ENCODE measurements at regions not wholly inside any gene's neighbourhood (a gene's known extent, or its start where the extent isn't known, plus 50 kb on each side); places are given as distances from the start of the nearest gene placed in this dataset.

DNA sequence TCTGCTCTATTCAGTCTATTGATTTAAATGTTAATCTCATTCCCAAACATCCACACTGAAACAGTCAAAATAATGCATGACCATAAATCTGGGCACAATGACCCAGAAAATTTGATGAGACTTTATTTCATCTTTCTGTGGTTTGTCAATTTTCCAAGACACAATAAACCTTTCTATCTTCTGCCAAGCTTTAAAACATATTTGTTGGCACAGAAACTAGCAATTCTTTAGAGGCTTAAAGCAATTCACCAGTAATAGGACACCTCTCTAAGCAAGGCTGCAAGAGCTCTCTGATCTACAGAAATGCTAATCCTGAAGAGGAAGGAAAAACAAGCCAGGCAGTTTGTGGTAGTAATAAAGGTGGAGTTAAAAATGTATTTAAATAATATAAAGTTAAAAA, 113.7 kb downstream of the FCRL5 start (continued):
- TF ChIP-seq, protein P1, sequence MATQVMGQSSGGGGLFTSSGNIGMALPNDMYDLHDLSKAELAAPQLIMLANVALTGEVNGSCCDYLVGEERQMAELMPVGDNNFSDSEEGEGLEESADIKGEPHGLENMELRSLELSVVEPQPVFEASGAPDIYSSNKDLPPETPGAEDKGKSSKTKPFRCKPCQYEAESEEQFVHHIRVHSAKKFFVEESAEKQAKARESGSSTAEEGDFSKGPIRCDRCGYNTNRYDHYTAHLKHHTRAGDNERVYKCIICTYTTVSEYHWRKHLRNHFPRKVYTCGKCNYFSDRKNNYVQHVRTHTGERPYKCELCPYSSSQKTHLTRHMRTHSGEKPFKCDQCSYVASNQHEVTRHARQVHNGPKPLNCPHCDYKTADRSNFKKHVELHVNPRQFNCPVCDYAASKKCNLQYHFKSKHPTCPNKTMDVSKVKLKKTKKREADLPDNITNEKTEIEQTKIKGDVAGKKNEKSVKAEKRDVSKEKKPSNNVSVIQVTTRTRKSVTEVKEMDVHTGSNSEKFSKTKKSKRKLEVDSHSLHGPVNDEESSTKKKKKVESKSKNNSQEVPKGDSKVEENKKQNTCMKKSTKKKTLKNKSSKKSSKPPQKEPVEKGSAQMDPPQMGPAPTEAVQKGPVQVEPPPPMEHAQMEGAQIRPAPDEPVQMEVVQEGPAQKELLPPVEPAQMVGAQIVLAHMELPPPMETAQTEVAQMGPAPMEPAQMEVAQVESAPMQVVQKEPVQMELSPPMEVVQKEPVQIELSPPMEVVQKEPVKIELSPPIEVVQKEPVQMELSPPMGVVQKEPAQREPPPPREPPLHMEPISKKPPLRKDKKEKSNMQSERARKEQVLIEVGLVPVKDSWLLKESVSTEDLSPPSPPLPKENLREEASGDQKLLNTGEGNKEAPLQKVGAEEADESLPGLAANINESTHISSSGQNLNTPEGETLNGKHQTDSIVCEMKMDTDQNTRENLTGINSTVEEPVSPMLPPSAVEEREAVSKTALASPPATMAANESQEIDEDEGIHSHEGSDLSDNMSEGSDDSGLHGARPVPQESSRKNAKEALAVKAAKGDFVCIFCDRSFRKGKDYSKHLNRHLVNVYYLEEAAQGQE (IDR thresholded peaks at IDR 0.05; ENCODE audit: low read depth, low read length) = no peak
- TF ChIP-seq NFIC (IDR thresholded peaks at IDR 0.05; ENCODE audit: borderline replicate concordance) = no peak
- TF ChIP-seq, protein P2, sequence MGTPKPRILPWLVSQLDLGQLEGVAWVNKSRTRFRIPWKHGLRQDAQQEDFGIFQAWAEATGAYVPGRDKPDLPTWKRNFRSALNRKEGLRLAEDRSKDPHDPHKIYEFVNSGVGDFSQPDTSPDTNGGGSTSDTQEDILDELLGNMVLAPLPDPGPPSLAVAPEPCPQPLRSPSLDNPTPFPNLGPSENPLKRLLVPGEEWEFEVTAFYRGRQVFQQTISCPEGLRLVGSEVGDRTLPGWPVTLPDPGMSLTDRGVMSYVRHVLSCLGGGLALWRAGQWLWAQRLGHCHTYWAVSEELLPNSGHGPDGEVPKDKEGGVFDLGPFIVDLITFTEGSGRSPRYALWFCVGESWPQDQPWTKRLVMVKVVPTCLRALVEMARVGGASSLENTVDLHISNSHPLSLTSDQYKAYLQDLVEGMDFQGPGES (IDR thresholded peaks at IDR 0.05; ENCODE audit: low read depth, low read length) = no peak
- TF ChIP-seq SIN3A (IDR thresholded peaks at IDR 0.05; ENCODE audit: borderline replicate concordance, low read depth, low read length) = no peak
- no peak for TF ChIP-seq TAF1 (IDR thresholded peaks at IDR 0.05; ENCODE audit: borderline replicate concordance, low read depth, low read length)
- TF ChIP-seq RCOR1 (IDR thresholded peaks at IDR 0.05; ENCODE audit: low read length) = no peak

DNA sequence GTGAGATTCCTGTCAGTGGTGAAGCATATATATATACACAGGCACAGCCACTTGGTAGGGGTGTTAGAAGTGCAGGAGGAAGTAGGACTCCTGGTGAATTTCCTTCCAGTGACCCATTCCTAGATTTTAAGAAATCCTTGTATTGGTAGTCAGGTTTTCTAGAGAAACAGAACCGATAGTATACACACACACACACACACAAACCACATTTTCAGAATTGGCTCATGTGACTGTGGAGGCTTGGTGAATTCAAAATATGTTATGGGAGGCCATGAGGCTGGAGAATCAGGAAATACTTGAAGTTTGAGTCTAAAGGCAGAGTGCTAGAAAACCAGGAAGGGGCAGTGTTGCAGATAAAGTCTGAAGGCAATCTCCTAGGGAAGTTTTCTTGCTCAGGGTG, 114.2 kb downstream of the FCRL5 start:
- Histone ChIP-seq H4K20me1 (ENCODE audit: insufficient read depth) (no peaks in the 10 kb centered on the region), H3K27ac (ENCODE audit: low read depth in 2 of 2, low read length in 1 of 2) (no peak overlapping the region), H3K9ac (no peak overlapping the region), H3K9me3 (no peaks in the 10 kb centered on the region), H3K4me3 (ENCODE audit: low read depth in 2 of 2, low read length in 1 of 2) (no peak overlapping the region), H3K36me3 (replicated peaks in 1 of 2; ENCODE audit: control insufficient read depth in 1 of 2, insufficient read depth in 2 of 2, low read length in 1 of 2) (no peaks in the 10 kb centered on the region), H3K4me2 (no peak overlapping the region), H3K27me3 (ENCODE audit: insufficient read depth) (peaks cover 7% of the 10 kb centered on the region; the same call in 1 of the 2 replicates), H3K9me2 (no peaks in the 10 kb centered on the region), H3K4me1 (ENCODE audit: control insufficient read depth in 1 of 2, insufficient read depth in 2 of 2, low read depth in 1 of 2, low read length in 1 of 2) (no peaks in the 10 kb centered on the region), H3F3A (replicated peaks; ENCODE audit: insufficient read depth) (no peaks in the 10 kb centered on the region), H2AFZ (ENCODE audit: low read depth) (no peak overlapping the region), H3K79me2 (ENCODE audit: insufficient read depth) (no peaks in the 10 kb centered on the region)
- no peak for DNase-seq
- WGBS (ENCODE audit: low lambda C conversion rate) = 0% methylated on average over 1 of the region's 1 CpG
- CTCF ChIA-PET = no interaction called here
- TF ChIP-seq GATA2 (CRISPR knock-in tag; IDR thresholded peaks at IDR 0.05) (no peak), MEF2A (IDR thresholded peaks at IDR 0.05; ENCODE audit: borderline replicate concordance, low read depth) (no peak), RCOR1 (IDR thresholded peaks at IDR 0.05; ENCODE audit: low read length) (no peak), SMC3 (IDR thresholded peaks at IDR 0.05; ENCODE audit: low read depth, low read length) (no peak), JUND (IDR thresholded peaks at IDR 0.05) (no peak), TCF12 (IDR thresholded peaks at IDR 0.05) (no peak), ELF1 (IDR thresholded peaks at IDR 0.05) (no peak), TEAD4 (IDR thresholded peaks at IDR 0.05; ENCODE audit: borderline replicate concordance, insufficient read depth) (no peak), YY1 (IDR thresholded peaks at IDR 0.05; ENCODE audit: low read depth) (no peak)
- TF ChIP-seq, protein P3, sequence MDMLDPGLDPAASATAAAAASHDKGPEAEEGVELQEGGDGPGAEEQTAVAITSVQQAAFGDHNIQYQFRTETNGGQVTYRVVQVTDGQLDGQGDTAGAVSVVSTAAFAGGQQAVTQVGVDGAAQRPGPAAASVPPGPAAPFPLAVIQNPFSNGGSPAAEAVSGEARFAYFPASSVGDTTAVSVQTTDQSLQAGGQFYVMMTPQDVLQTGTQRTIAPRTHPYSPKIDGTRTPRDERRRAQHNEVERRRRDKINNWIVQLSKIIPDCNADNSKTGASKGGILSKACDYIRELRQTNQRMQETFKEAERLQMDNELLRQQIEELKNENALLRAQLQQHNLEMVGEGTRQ (IDR thresholded peaks at IDR 0.05; ENCODE audit: borderline replicate concordance, low read depth, low read length) = no peak
- TF ChIP-seq, protein P4, sequence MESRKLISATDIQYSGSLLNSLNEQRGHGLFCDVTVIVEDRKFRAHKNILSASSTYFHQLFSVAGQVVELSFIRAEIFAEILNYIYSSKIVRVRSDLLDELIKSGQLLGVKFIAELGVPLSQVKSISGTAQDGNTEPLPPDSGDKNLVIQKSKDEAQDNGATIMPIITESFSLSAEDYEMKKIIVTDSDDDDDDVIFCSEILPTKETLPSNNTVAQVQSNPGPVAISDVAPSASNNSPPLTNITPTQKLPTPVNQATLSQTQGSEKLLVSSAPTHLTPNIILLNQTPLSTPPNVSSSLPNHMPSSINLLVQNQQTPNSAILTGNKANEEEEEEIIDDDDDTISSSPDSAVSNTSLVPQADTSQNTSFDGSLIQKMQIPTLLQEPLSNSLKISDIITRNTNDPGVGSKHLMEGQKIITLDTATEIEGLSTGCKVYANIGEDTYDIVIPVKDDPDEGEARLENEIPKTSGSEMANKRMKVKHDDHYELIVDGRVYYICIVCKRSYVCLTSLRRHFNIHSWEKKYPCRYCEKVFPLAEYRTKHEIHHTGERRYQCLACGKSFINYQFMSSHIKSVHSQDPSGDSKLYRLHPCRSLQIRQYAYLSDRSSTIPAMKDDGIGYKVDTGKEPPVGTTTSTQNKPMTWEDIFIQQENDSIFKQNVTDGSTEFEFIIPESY (IDR thresholded peaks at IDR 0.05; ENCODE audit: borderline replicate concordance, low read depth) = no peak
- TF ChIP-seq, protein P5, sequence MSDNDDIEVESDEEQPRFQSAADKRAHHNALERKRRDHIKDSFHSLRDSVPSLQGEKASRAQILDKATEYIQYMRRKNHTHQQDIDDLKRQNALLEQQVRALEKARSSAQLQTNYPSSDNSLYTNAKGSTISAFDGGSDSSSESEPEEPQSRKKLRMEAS (IDR thresholded peaks at IDR 0.05; ENCODE audit: low read depth) = no peak
- POLR2A ChIA-PET = no interaction called here

Data from SK-N-SH (cell line).